Trophoblast cell (in vitro differentiated cells and primary cell): ENCODE measurements at regions not wholly inside any gene's neighbourhood (a gene's known extent, or its start where the extent isn't known, plus 50 kb on each side); places are given as distances from the start of the nearest gene placed in this dataset.

Experiments used
- DNase-seq, 2 donors: peaks; one replicate each; pipeline ENCODE4 v3.0.0-alpha.2; 2016
- H2AFZ ChIP-seq: 2 replicates; pipeline ENCODE4 v1.6.1; 2013; ENCODE audit warnings: low read length, moderate library complexity, mild to moderate bottlenecking; ENCODE audit not compliant: insufficient read depth, poor library complexity
- H2AK5ac ChIP-seq: 2 replicates; pipeline ENCODE4 v1.6.1; 2013; ENCODE audit warnings: mild to moderate bottlenecking, low read length
- H2BK120ac ChIP-seq: 2 replicates; pipeline ENCODE4 v1.6.1; 2013; ENCODE audit warnings: low read length, mild to moderate bottlenecking, moderate library complexity; ENCODE audit not compliant: insufficient read depth, poor library complexity
- H2BK12ac ChIP-seq: 2 replicates; pipeline ENCODE4 v1.6.1; 2013; ENCODE audit warnings: mild to moderate bottlenecking, low read length, moderate library complexity
- H2BK5ac ChIP-seq: 2 replicates; pipeline ENCODE4 v1.6.1; 2013; ENCODE audit warnings: low read length, low read depth, moderate library complexity, mild to moderate bottlenecking; ENCODE audit not compliant: poor library complexity
- H3K14ac ChIP-seq: 2 replicates; pipeline ENCODE4 v1.6.1; 2013; ENCODE audit warnings: mild to moderate bottlenecking, low read length
- H3K18ac ChIP-seq: 2 replicates; pipeline ENCODE4 v1.6.1; 2013; ENCODE audit warnings: mild to moderate bottlenecking, low read length
- H3K23ac ChIP-seq: 2 replicates; pipeline ENCODE4 v1.6.1; 2013; ENCODE audit warnings: low read length
- H3K27ac ChIP-seq: 2 replicates; pipeline ENCODE4 v1.5.1; 2013; ENCODE audit warnings: low read depth, mild to moderate bottlenecking, inconsistent platforms, low read length, moderate library complexity
- H3K27me3 ChIP-seq: 2 replicates; pipeline ENCODE4 v1.6.1; 2013; ENCODE audit warnings: inconsistent platforms, mild to moderate bottlenecking, low read length, moderate library complexity; ENCODE audit not compliant: insufficient read depth
- H3K36me3 ChIP-seq, 2 experiments: 1 replicate in 1 of 2; 2 replicates in 1 of 2; pipeline ENCODE4 v1.6.1; 2013; ENCODE audit warnings: low read length in 2 of 2, mild to moderate bottlenecking in 2 of 2, moderate library complexity in 1 of 2; ENCODE audit not compliant: insufficient read depth in 2 of 2, control insufficient read depth in 1 of 2
- H3K4ac ChIP-seq: 2 replicates; pipeline ENCODE4 v1.6.1; 2013; ENCODE audit warnings: low read depth, mild to moderate bottlenecking, low read length, moderate library complexity
- H3K4me1 ChIP-seq, 2 experiments: 1 replicate in 1 of 2; 2 replicates in 1 of 2; pipeline ENCODE4 v1.6.1; 2013; ENCODE audit warnings: low read length in 2 of 2, mild to moderate bottlenecking in 2 of 2, moderate library complexity in 1 of 2; ENCODE audit not compliant: insufficient read depth in 2 of 2, control insufficient read depth in 1 of 2
- H3K4me2 ChIP-seq: 2 replicates; pipeline ENCODE4 v1.6.1; 2013; ENCODE audit warnings: inconsistent platforms, mild to moderate bottlenecking, low read length, moderate library complexity
- H3K4me3 ChIP-seq: 2 replicates; pipeline ENCODE4 v1.5.1; 2013; ENCODE audit warnings: mild to moderate bottlenecking, low read depth, low read length, inconsistent platforms
- H3K79me1 ChIP-seq: one replicate; pipeline ENCODE4 v1.6.1; 2013; ENCODE audit warnings: low read length
- H3K79me2 ChIP-seq: 2 replicates; pipeline ENCODE4 v1.6.1; 2013; ENCODE audit warnings: low read length, mild to moderate bottlenecking; ENCODE audit not compliant: control insufficient read depth, insufficient read depth, poor library complexity
- H3K9ac ChIP-seq: 2 replicates; pipeline ENCODE4 v1.6.1; 2013; ENCODE audit warnings: mild to moderate bottlenecking, low read length
- H3K9me3 ChIP-seq: 2 replicates; pipeline ENCODE4 v1.6.1; 2013; ENCODE audit warnings: low read depth, mild to moderate bottlenecking, control low read depth, inconsistent platforms, low read length; ENCODE audit not compliant: insufficient read depth
- H4K12ac ChIP-seq: 2 replicates; pipeline ENCODE4 v1.6.1; 2013; ENCODE audit warnings: low read depth, mild to moderate bottlenecking, low read length, moderate library complexity
- H4K8ac ChIP-seq: 2 replicates; pipeline ENCODE4 v1.6.1; 2013; ENCODE audit warnings: low read depth, mild to moderate bottlenecking, low read length, moderate library complexity
- H4K91ac ChIP-seq: one replicate; pipeline ENCODE4 v1.6.1; 2013; ENCODE audit warnings: low read depth, mild to moderate bottlenecking, low read length, moderate library complexity
- WGBS: extraction: QIAGEN DNeasy Blood & Tissue Kit; methylation state at CpG from one replicate; pipeline ENCODE4 v1.1.7; 2013; ENCODE audit warnings: missing lambda C conversion rate; ENCODE audit not compliant: insufficient read length, insufficient coverage; ENCODE audit errors: extremely low coverage; 5-methylcytosine and 5-hydroxymethylcytosine counted together

DNA sequence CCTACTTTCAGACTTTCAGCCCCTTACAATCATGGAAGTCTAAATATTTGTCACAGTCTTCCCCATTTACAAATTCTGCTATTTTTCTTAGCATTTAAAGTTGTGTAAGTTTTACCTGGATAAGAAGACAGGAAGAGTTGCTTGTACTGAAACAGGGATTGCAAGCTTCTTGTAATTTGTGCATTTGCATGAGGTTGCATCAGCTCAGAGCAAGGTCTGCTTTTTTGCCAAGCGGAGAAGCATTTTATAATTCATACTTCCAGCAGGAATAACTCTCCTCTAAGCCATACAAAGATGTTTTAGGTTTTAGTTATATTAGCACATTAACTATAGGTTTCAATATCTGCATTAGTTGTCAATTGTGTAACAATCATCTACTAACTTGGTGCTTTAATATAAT, 922.0 kb upstream of the PABPC4L start:
- no peak overlapping the region for H3K4ac ChIP-seq
- no peak overlapping the region for H3K9ac ChIP-seq
- H2BK12ac ChIP-seq = no peak overlapping the region
- H4K12ac ChIP-seq = no peak overlapping the region
- no peak overlapping the region for H2AFZ ChIP-seq
- H3K79me2 ChIP-seq = no peaks in the 10 kb centered on the region
- H2BK5ac ChIP-seq = no peak overlapping the region
- no peaks in the 10 kb centered on the region for H3K79me1 ChIP-seq
- no peak overlapping the region for H2AK5ac ChIP-seq
- H3K27me3 ChIP-seq = no peaks in the 10 kb centered on the region
- H3K23ac ChIP-seq = no peak overlapping the region
- H3K9me3 ChIP-seq = no peaks in the 10 kb centered on the region
- H3K14ac ChIP-seq = no peak overlapping the region
- WGBS = no CpG with 5 or more reads among the region's 1 CpG
- H3K4me3 ChIP-seq = no peak overlapping the region
- no peak overlapping the region for H2BK120ac ChIP-seq
- no peaks in the 10 kb centered on the region for H3K36me3 ChIP-seq
- no peak overlapping the region for H3K4me2 ChIP-seq
- no peaks in the 10 kb centered on the region for H3K4me1 ChIP-seq
- H4K8ac ChIP-seq = no peak overlapping the region
- H3K18ac ChIP-seq = no peak overlapping the region
- no peak overlapping the region for H4K91ac ChIP-seq
- H3K27ac ChIP-seq = no peak overlapping the region
- DNase-seq = no peak

DNA sequence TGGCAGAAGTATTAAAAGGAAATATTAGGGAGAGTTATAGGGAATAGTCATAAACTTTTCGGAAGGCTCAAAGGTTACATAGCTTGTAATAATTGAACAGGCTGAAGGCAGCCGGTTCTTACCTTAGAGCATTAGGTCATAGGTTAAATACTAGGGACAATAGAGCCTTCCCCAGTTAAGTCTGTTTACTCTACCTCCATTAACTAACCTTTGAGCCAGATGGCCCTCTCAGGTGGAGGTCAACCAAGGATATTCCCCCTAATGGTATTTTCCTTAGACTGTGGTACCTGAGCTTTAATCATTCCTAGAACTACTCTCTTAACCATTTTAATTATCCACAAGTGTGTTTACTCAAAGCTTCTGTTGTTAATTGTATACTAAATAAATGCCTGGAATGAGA, 920.9 kb upstream of the PABPC4L start:
- DNase-seq = no peak
- H3K14ac ChIP-seq = no peak overlapping the region
- no peak overlapping the region for H2AK5ac ChIP-seq
- no peak overlapping the region for H2BK120ac ChIP-seq
- H3K9ac ChIP-seq = no peak overlapping the region
- H3K36me3 ChIP-seq = no peaks in the 10 kb centered on the region
- H3K23ac ChIP-seq = no peak overlapping the region
- no peak overlapping the region for H4K8ac ChIP-seq
- WGBS = no CpG with 5 or more reads among the region's 2 CpGs
- no peaks in the 10 kb centered on the region for H3K4me1 ChIP-seq
- H3K4me2 ChIP-seq = no peak overlapping the region
- H3K79me2 ChIP-seq = no peaks in the 10 kb centered on the region
- no peak overlapping the region for H2AFZ ChIP-seq
- no peak overlapping the region for H2BK12ac ChIP-seq
- H3K27ac ChIP-seq = no peak overlapping the region
- no peak overlapping the region for H3K18ac ChIP-seq
- no peaks in the 10 kb centered on the region for H3K27me3 ChIP-seq
- H3K9me3 ChIP-seq = no peaks in the 10 kb centered on the region
- no peak overlapping the region for H3K4me3 ChIP-seq
- no peak overlapping the region for H4K12ac ChIP-seq
- H3K79me1 ChIP-seq = no peaks in the 10 kb centered on the region
- H3K4ac ChIP-seq = no peak overlapping the region
- no peak overlapping the region for H2BK5ac ChIP-seq
- no peak overlapping the region for H4K91ac ChIP-seq

DNA sequence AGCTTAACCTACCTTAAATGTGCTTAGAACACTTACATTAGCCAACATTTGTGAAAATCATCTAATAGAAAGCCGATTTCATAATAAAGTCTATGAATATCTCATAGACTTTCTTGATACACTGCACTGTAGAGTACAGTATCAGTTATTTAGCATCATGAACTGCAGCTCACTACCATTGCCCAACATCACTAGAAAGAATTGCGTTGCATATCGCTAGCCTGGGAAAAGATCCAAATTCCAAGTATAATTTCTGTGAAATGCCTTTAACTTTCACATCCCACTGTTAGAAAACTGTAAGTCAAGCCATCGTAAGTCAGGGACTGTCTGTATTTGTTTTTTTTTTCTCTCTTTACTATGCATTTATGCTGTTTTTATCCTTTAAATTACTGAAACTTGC, 918.6 kb upstream of the PABPC4L start:
- Histone ChIP-seq H4K8ac (no peak overlapping the region), H3K18ac (no peak overlapping the region), H3K79me2 (no peaks in the 10 kb centered on the region), H2BK12ac (no peak overlapping the region), H3K23ac (no peak overlapping the region), H2BK5ac (no peak overlapping the region), H4K91ac (no peak overlapping the region), H3K4me2 (no peak overlapping the region), H3K79me1 (no peaks in the 10 kb centered on the region), H3K14ac (no peak overlapping the region), H4K12ac (no peak overlapping the region), H3K9me3 (no peaks in the 10 kb centered on the region), H3K4me1 (no peaks in the 10 kb centered on the region), H2AFZ (no peak overlapping the region), H3K27ac (no peak overlapping the region), H3K4me3 (no peak overlapping the region), H3K36me3 (no peaks in the 10 kb centered on the region), H3K9ac (no peak overlapping the region), H3K27me3 (no peaks in the 10 kb centered on the region), H3K4ac (no peak overlapping the region), H2BK120ac (no peak overlapping the region), H2AK5ac (no peak overlapping the region)
- no peak for DNase-seq
- no CpG with 5 or more reads among the region's 4 CpGs for WGBS

DNA sequence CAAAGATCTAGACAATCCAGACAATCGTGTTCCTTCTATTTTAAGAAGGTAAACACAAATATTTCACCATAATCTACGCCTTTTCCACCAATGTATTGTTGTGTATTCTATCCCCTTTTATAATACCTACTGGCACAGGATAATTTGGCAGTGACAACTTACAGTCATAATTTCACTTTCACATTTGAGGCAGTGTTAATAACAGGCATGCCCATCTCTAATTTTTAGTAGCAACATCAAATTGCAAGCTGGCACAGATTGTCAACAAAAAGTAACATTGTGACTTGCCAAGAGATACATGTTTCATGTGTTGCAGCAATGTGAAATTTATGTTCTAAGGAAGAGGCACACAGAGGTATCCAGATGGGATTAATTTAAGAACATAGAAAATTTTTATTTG, 912.5 kb upstream of the PABPC4L start:
- no peak overlapping the region for H3K14ac ChIP-seq
- H3K4me2 ChIP-seq = no peak overlapping the region
- H4K91ac ChIP-seq = no peak overlapping the region
- H3K4me3 ChIP-seq = no peak overlapping the region
- no peak overlapping the region for H3K18ac ChIP-seq
- no peak overlapping the region for H2BK5ac ChIP-seq
- H3K9ac ChIP-seq = no peak overlapping the region
- no peaks in the 10 kb centered on the region for H3K36me3 ChIP-seq
- H3K27ac ChIP-seq = no peak overlapping the region
- no peaks in the 10 kb centered on the region for H3K79me1 ChIP-seq
- no peak overlapping the region for H3K4ac ChIP-seq
- H3K79me2 ChIP-seq = no peaks in the 10 kb centered on the region
- H4K12ac ChIP-seq = no peak overlapping the region
- no peaks in the 10 kb centered on the region for H3K27me3 ChIP-seq
- no peak overlapping the region for H2BK12ac ChIP-seq
- no peaks in the 10 kb centered on the region for H3K9me3 ChIP-seq
- DNase-seq = no peak
- WGBS = no CpG with 5 or more reads among the region's 2 CpGs
- no peaks in the 10 kb centered on the region for H3K4me1 ChIP-seq
- H2AFZ ChIP-seq = no peak overlapping the region
- H4K8ac ChIP-seq = no peak overlapping the region
- no peak overlapping the region for H3K23ac ChIP-seq
- no peak overlapping the region for H2BK120ac ChIP-seq
- H2AK5ac ChIP-seq = no peak overlapping the region
